ENCODE measurements at regions not wholly inside any gene's neighbourhood (a gene's known extent, or its start where the extent isn't known, plus 50 kb on each side); places are given as distances from the start of the nearest gene placed in this dataset.

DNA sequence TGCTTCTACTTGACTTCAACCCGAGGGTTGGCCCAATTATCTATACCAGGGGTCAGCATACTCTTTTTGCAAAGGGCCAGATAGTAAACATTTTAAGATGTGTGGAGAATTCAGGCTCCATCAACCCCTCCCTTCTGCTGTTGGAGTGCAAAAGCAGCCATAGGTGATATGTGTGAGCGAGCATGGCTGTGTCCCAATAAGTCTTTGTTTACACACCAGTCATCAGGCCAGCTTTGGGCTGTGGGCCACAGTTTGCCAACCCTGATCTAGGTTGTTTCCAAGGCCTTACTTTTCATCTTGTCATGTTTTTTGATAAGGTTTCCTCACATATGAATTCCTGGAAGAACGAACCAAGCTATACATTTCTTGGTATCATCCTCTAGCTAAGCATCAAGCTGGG, 136.9 kb upstream of the VIPR2 start:
- TF ChIP-seq, protein P1, sequence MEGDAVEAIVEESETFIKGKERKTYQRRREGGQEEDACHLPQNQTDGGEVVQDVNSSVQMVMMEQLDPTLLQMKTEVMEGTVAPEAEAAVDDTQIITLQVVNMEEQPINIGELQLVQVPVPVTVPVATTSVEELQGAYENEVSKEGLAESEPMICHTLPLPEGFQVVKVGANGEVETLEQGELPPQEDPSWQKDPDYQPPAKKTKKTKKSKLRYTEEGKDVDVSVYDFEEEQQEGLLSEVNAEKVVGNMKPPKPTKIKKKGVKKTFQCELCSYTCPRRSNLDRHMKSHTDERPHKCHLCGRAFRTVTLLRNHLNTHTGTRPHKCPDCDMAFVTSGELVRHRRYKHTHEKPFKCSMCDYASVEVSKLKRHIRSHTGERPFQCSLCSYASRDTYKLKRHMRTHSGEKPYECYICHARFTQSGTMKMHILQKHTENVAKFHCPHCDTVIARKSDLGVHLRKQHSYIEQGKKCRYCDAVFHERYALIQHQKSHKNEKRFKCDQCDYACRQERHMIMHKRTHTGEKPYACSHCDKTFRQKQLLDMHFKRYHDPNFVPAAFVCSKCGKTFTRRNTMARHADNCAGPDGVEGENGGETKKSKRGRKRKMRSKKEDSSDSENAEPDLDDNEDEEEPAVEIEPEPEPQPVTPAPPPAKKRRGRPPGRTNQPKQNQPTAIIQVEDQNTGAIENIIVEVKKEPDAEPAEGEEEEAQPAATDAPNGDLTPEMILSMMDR (conservative IDR thresholded peaks at IDR 0.05; ENCODE audit: low read depth, low read length): no peak
- TF ChIP-seq EZH2phosphoT487 (IDR thresholded peaks at IDR 0.05; ENCODE audit: borderline replicate concordance, low read length) (no peak), EZH2 (IDR thresholded peaks at IDR 0.05; ENCODE audit: low read length, unreplicated experiment) (no peak)

All from PC-3 (cell line).